ENCODE measurements at regions not wholly inside any gene's neighbourhood (a gene's known extent, or its start where the extent isn't known, plus 50 kb on each side); places are given as distances from the start of the nearest gene placed in this dataset.

DNA sequence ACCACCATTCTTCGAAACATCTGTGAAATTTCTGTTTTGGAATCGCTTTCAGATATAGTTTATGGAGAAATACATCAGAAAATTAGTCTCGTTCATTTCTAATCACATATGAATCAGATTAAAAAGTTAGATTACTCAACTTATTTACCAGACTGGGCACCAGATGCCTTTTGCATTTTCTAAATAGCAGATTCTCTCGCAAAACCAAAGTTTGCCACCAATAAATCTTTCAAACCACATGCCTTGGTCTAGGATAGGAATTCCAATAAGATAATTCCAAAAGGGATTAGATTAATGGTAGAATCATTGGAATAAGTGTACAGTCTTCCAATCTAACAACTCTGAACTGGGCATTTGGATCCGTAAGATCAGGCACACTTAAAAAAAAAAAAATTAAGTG lies 160.4 kb upstream of the TAB2 start:
- no peak overlapping the region for H3K4me3 ChIP-seq (ENCODE audit: low read depth, low read length)
- TF ChIP-seq, protein P1, sequence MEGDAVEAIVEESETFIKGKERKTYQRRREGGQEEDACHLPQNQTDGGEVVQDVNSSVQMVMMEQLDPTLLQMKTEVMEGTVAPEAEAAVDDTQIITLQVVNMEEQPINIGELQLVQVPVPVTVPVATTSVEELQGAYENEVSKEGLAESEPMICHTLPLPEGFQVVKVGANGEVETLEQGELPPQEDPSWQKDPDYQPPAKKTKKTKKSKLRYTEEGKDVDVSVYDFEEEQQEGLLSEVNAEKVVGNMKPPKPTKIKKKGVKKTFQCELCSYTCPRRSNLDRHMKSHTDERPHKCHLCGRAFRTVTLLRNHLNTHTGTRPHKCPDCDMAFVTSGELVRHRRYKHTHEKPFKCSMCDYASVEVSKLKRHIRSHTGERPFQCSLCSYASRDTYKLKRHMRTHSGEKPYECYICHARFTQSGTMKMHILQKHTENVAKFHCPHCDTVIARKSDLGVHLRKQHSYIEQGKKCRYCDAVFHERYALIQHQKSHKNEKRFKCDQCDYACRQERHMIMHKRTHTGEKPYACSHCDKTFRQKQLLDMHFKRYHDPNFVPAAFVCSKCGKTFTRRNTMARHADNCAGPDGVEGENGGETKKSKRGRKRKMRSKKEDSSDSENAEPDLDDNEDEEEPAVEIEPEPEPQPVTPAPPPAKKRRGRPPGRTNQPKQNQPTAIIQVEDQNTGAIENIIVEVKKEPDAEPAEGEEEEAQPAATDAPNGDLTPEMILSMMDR (IDR thresholded peaks at IDR 0.05; ENCODE audit: borderline replicate concordance, insufficient read depth, low read depth, low read length), result no peak

DNA sequence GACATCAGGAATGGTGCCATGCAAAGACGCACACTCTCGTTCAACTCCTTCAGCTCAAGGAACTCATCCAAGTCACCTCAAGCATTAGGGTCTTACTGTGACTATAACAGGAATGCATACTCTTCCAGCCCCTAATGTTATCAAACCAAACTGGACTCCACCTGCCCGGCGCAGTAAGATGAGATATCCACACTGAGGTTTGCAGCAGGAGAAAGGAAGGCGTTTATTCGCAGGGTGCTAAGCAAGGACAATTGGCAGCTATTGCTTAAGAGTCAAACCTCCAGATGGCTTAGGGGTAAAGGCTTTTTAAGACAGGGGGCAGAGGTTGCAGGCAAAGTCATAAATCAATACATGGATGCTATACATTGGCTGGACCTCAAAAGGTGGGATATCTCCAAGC lies 159.4 kb upstream of the TAB2 start:
- no peak overlapping the region for H3K4me3 ChIP-seq (ENCODE audit: low read depth, low read length)
- TF ChIP-seq, protein P1 (IDR thresholded peaks at IDR 0.05; ENCODE audit: borderline replicate concordance, insufficient read depth, low read depth, low read length), result no peak

DNA sequence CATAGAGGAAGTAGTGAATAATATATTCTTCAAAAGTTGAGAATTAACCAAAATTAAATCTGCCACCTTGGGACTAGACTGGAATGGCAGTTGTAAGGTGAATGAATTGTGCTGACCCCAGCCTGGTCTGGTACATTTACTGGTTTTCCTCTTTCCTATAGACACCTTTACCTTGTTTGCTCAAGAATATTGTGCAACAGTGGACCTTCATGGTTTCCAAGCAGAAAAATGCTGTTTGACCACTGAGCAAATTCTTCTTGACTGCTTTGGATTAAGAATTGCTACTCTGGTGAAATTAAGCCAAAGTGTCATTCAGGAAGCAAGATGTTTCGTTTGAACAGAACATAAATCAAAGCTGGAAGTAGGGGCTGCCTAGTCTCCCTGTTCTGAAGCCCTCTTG lies 156.6 kb upstream of the TAB2 start:
- TF ChIP-seq, protein P1 (IDR thresholded peaks at IDR 0.05; ENCODE audit: borderline replicate concordance, insufficient read depth, low read depth, low read length), result no peak

DNA sequence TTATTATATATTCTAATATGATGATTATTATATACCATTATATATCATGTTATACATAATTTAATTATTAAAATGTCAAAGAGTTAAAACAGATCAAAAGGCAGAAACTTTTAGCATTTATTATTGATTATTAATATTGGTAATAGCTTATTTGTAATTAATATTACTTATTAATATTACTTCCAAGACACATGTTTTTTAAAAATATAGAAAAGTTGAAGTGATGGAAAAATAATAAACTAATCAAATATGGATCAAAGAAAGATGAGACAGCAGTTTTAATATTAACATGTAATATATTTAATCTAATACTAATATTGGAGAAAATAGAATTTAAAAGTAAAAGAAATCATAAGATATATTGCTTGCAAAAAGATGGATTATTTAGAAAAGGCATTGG lies 154.6 kb upstream of the TAB2 start:
- H3K4me3 ChIP-seq (ENCODE audit: low read depth, low read length), result no peak overlapping the region
- TF ChIP-seq, protein P1 (IDR thresholded peaks at IDR 0.05; ENCODE audit: borderline replicate concordance, insufficient read depth, low read depth, low read length), result no peak

More for the DNA sequence above, 156.6 kb upstream of the TAB2 start:
- H3K4me3 ChIP-seq (ENCODE audit: low read depth, low read length), result no peak overlapping the region

DNA sequence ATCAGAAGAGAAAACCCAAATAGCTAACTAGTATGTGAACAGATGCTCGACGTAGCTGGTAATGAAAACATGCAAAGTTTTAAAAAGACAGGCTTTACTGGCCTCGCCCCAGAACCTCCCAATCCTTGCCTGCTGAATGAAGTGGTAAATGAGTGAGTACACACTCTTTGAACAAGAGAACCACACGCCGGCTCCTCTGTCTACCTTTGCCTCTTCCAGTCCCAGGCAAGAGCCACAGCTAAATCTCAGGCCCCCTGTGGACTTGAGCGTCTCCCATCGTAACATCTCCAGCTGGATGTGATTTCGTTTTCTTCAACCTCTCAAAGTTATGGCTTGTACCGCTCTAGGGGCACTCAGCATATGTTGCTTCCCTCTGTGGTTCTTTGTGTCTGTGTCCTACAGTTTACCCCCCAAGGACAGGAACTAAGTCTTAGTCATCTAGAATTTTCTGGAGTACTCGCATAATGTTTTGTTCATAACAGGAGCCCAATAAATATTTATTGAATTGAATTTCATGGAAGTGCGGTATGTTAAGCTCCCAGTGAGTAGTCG lies 153.2 kb upstream of the TAB2 start:
- TF ChIP-seq, protein P1 (IDR thresholded peaks at IDR 0.05; ENCODE audit: borderline replicate concordance, insufficient read depth, low read depth, low read length), result no peak
- H3K4me3 ChIP-seq (ENCODE audit: low read depth, low read length), result no peak overlapping the region

DNA sequence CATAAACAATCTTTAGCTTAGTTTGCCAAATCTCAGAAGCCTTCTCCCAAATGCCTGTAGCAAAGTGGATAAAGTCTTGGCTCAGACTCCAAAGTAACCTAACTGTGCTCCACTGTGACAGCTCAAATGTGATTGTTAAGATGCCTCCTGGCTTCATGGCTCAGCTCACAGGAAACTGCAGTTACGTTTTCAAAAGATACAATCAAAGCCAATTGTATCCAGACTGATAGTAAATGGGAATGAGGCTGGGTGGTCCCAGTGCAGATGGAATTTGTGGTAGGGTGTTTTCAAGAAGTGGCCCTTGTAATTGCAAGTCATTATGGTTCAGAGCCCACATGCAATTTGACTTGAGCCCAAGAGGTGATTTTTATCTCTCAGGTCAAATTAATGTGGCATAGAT lies 151.2 kb upstream of the TAB2 start:
- TF ChIP-seq, protein P1 (IDR thresholded peaks at IDR 0.05; ENCODE audit: borderline replicate concordance, insufficient read depth, low read depth, low read length), result no peak

DNA sequence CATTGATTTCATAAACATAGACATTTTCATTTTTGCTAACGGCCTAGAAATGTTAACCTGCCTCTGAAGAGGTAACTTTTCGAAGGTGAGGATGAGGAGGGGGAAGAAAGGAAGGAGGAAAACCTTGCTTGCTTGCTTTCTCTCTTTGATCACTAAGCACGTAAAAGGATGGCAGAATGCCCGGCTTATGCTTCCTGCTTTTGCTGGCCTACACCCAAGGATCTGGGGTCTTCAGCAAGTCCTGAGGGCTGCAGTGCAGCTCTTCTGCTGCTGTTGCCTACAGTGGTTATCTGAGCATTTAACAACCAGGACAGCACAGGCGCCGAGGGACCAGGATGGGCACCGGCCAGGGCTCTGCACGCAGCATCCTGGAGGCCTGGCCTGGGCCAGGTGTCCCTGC lies 150.8 kb upstream of the TAB2 start:
- H3K4me3 ChIP-seq (ENCODE audit: low read depth, low read length), result no peak overlapping the region
- TF ChIP-seq, protein P1 (IDR thresholded peaks at IDR 0.05; ENCODE audit: borderline replicate concordance, insufficient read depth, low read depth, low read length), result no peak

More for the DNA sequence above, 151.2 kb upstream of the TAB2 start:
- no peak overlapping the region for H3K4me3 ChIP-seq (ENCODE audit: low read depth, low read length)

Data from GM12875 (cell line).